Activated CD4-positive, CD25-positive, alpha-beta regulatory T cell treated with anti-CD3 and anti-CD28 coated beads, Interleukin-2, amount 50 U/mL, for 16 hours (primary cell): ENCODE measurements at regions not wholly inside any gene's neighbourhood (a gene's known extent, or its start where the extent isn't known, plus 50 kb on each side); places are given as distances from the start of the nearest gene placed in this dataset.
"Not testable (repeated sequence)": the region's sequence is repeated elsewhere in the genome, so short reads cannot be mapped to it uniquely, and the experiment has no call there.

ENCODE experiments used
- DNase-seq: peaks from one replicate; pipeline ENCODE4 v3.0.0-alpha.2; 2020; ENCODE audit warnings: low read depth, low spot score

- no peak for DNase-seq
Observed at GRCh38 chr17:14622615-14623101, 321.8 kb downstream of the HS3ST3B1 start.

GRCh38 chr17:14621826-14622614, 321.1 kb downstream of the HS3ST3B1 start:
- no peak for DNase-seq

GRCh38 chr17:14619821-14620220, 318.9 kb downstream of the HS3ST3B1 start:
- no peak for DNase-seq

- DNase-seq = no peak
Observed at GRCh38 chr17:14616528-14616927, 315.6 kb downstream of the HS3ST3B1 start.

GRCh38 chr17:14605267-14605599, 304.4 kb downstream of the HS3ST3B1 start:
- no peak for DNase-seq

- DNase-seq = no peak
Observed at GRCh38 chr17:14604591-14605266, 303.8 kb downstream of the HS3ST3B1 start.

GRCh38 chr17:14596224-14596623, 295.3 kb downstream of the HS3ST3B1 start:
- no peak for DNase-seq

GRCh38 chr17:14595656-14596055, 294.8 kb downstream of the HS3ST3B1 start:
- no peak for DNase-seq

- DNase-seq = no peak
Observed at GRCh38 chr17:14594690-14595089, 293.8 kb downstream of the HS3ST3B1 start.

GRCh38 chr17:14593956-14594355, 293.1 kb downstream of the HS3ST3B1 start:
- DNase-seq = no peak

- DNase-seq = no peak
Observed at GRCh38 chr17:14590459-14591250, 289.8 kb downstream of the HS3ST3B1 start.

GRCh38 chr17:14585099-14585498, 284.2 kb downstream of the HS3ST3B1 start:
- no peak for DNase-seq

- no peak for DNase-seq
Observed at GRCh38 chr17:14582996-14583395, 282.1 kb downstream of the HS3ST3B1 start.

- DNase-seq = no peak
Observed at GRCh38 chr17:14581186-14581830, 280.4 kb downstream of the HS3ST3B1 start.

- no peak for DNase-seq
Observed at GRCh38 chr17:14580499-14580898, 279.6 kb downstream of the HS3ST3B1 start.

GRCh38 chr17:14579716-14580115, 278.8 kb downstream of the HS3ST3B1 start:
- DNase-seq = no peak

- DNase-seq = no peak
Observed at GRCh38 chr17:14575471-14575953, 274.6 kb downstream of the HS3ST3B1 start.

- not testable (repeated sequence) for DNase-seq
Observed at GRCh38 chr17:14560325-14560724, 259.4 kb downstream of the HS3ST3B1 start.

GRCh38 chr17:14559264-14560119, 258.6 kb downstream of the HS3ST3B1 start:
- no peak for DNase-seq

- no peak for DNase-seq
Observed at GRCh38 chr17:14557480-14557879, 256.6 kb downstream of the HS3ST3B1 start.

- no peak for DNase-seq
Observed at GRCh38 chr17:14553847-14554246, 253.0 kb downstream of the HS3ST3B1 start.
